NCI-H345 treated with DMSO at 0.1 percent for 48 hours (cell line): ENCODE measurements at regions not wholly inside any gene's neighbourhood (a gene's known extent, or its start where the extent isn't known, plus 50 kb on each side); places are given as distances from the start of the nearest gene placed in this dataset.
A peak's percentile ranks its signal among the peaks of the same experiment; 100 is the strongest.

Experiments used
- DNase-seq: peaks from one replicate; lab custom pipeline; 2025; ENCODE audit not compliant: unreplicated experiment; lab: John Stamatoyannopoulos, UW

GRCh38 chr3:18648159-18648558, 223.0 kb upstream of the SATB1 start:
- no peak for DNase-seq

- DNase-seq, result no peak
Observed at GRCh38 chr3:18645619-18646018, 220.5 kb upstream of the SATB1 start.

GRCh38 chr3:18643281-18643680, 218.1 kb upstream of the SATB1 start:
- DNase-seq, result no peak

- DNase-seq, result no peak
Observed at GRCh38 chr3:18641916-18642315, 216.8 kb upstream of the SATB1 start.

- DNase-seq, result no peak
Observed at GRCh38 chr3:18635215-18635614, 210.1 kb upstream of the SATB1 start.

- DNase-seq, result no peak
Observed at GRCh38 chr3:18634461-18634860, 209.3 kb upstream of the SATB1 start.

- no peak for DNase-seq
Observed at GRCh38 chr3:18633002-18633401, 207.9 kb upstream of the SATB1 start.

GRCh38 chr3:18630295-18630694, 205.2 kb upstream of the SATB1 start:
- no peak for DNase-seq

GRCh38 chr3:18625085-18625484, 199.9 kb upstream of the SATB1 start:
- DNase-seq, result no peak

- DNase-seq, result no peak
Observed at GRCh38 chr3:18623220-18623619, 198.1 kb upstream of the SATB1 start.

GRCh38 chr3:18618723-18619122, 193.6 kb upstream of the SATB1 start:
- DNase-seq, result no peak

- DNase-seq, result no peak
Observed at GRCh38 chr3:18611991-18612390, 186.9 kb upstream of the SATB1 start.

GRCh38 chr3:18609187-18609586, 184.0 kb upstream of the SATB1 start:
- DNase-seq, result no peak

- DNase-seq, result no peak
Observed at GRCh38 chr3:18597919-18598318, 172.8 kb upstream of the SATB1 start.

GRCh38 chr3:18593231-18593630, 168.1 kb upstream of the SATB1 start:
- DNase-seq, result no peak

GRCh38 chr3:18591120-18591519, 166.0 kb upstream of the SATB1 start:
- no peak for DNase-seq

- DNase-seq, result no peak
Observed at GRCh38 chr3:18586076-18586475, 160.9 kb upstream of the SATB1 start.

- DNase-seq, result no peak
Observed at GRCh38 chr3:18585004-18585968, 160.1 kb upstream of the SATB1 start.

- peak; percentile 84 for DNase-seq
Observed at GRCh38 chr3:18580268-18580667, 155.1 kb upstream of the SATB1 start.

GRCh38 chr3:18579661-18580060, 154.5 kb upstream of the SATB1 start:
- DNase-seq, result no peak

GRCh38 chr3:18575573-18575972, 150.4 kb upstream of the SATB1 start:
- DNase-seq, result no peak

GRCh38 chr3:18572809-18573208, 147.7 kb upstream of the SATB1 start:
- DNase-seq, result no peak

- DNase-seq, result no peak
Observed at GRCh38 chr3:18567293-18567692, 142.2 kb upstream of the SATB1 start.
